ENCODE measurements at regions not wholly inside any gene's neighbourhood (a gene's known extent, or its start where the extent isn't known, plus 50 kb on each side); places are given as distances from the start of the nearest gene placed in this dataset.

DNA sequence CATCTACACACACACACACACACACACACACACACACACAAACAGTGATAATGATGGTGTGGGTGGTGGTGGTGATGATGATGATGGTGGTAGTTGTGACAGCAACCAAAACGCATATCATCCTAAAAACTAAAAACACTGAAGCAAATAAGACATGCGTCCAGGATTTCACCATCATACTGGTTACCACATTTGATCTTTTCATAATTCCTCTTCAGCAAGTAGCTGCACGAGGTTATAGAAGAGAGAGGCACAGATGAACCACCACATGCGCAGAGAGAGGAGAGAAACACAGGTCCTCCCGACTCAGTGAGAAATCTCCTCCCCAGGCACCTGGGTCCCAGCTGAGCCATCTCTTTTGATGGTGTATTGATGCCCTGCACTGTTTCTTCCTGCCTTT lies 393.3 kb downstream of the METTL4 start:
- TF ChIP-seq POLR2A (IDR thresholded peaks at IDR 0.05) (no peak), CTCF (IDR thresholded peaks at IDR 0.05) (no peak), POLR2AphosphoS5 (IDR thresholded peaks at IDR 0.05) (no peak)

All from stomach (tissue), 4 donors.